Erythroblast (primary cell): ENCODE measurements at regions not wholly inside any gene's neighbourhood (a gene's known extent, or its start where the extent isn't known, plus 50 kb on each side); places are given as distances from the start of the nearest gene placed in this dataset.

Experiments
- GATA1 ChIP-seq: IDR thresholded peaks from 2 replicates; pipeline ENCODE4 v1.6.1; 2011; ENCODE audit warnings: low read depth, mild to moderate bottlenecking, control low read depth, low read length, moderate library complexity
- POLR2A ChIP-seq: IDR thresholded peaks from 2 replicates; pipeline ENCODE4 v1.6.1; 2011; ENCODE audit warnings: mild to moderate bottlenecking, low read length

DNA sequence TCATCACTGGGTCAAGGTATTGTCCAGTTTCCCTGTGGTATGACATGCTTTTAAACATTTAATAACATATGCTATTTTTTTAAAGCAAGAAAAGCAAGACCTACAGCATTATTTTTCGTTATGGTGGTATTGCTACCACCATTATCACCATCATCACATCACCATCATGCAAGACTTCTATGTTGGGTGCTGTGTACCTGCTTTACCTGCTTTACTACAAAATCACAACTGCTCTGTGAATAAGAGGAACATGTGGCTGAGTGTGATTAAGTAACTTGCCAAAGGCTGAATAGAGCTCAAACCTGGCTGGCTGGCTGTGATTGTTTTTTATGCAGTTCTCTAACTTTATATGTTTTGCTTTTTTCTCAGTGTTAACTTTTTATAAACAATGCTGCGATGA, 140.8 kb upstream of the CLINT1 start:
- TF ChIP-seq POLR2A (no peak), GATA1 (no peak)
